ENCODE measurements at regions not wholly inside any gene's neighbourhood (a gene's known extent, or its start where the extent isn't known, plus 50 kb on each side); places are given as distances from the start of the nearest gene placed in this dataset.

DNA sequence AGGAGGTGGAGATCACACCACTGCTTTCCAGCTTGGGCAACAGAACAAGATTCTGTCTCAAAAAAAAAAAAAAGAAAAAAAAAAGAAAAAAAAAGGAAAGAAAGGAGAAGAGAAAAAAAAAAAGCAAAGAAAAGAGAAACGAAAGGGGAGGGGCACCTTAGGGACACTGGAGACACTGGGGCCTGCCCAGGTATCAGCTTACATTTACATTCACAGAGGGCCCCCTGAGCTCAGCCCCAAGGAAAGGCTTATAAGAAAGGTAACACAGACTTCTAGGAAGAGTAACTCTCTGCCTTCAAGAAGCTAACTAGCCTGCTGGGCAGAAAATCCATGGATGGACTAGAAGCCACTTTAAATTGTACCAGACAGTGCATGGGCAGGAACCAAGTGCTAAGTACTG lies 108.8 kb downstream of the NPY start:
- TF ChIP-seq, protein P1, sequence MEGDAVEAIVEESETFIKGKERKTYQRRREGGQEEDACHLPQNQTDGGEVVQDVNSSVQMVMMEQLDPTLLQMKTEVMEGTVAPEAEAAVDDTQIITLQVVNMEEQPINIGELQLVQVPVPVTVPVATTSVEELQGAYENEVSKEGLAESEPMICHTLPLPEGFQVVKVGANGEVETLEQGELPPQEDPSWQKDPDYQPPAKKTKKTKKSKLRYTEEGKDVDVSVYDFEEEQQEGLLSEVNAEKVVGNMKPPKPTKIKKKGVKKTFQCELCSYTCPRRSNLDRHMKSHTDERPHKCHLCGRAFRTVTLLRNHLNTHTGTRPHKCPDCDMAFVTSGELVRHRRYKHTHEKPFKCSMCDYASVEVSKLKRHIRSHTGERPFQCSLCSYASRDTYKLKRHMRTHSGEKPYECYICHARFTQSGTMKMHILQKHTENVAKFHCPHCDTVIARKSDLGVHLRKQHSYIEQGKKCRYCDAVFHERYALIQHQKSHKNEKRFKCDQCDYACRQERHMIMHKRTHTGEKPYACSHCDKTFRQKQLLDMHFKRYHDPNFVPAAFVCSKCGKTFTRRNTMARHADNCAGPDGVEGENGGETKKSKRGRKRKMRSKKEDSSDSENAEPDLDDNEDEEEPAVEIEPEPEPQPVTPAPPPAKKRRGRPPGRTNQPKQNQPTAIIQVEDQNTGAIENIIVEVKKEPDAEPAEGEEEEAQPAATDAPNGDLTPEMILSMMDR (IDR thresholded peaks at IDR 0.05), result no peak
- no peak for TF ChIP-seq POLR2A (IDR thresholded peaks at IDR 0.05)

Data from esophagus squamous epithelium (tissue), 4 donors.